ENCODE measurements at regions not wholly inside any gene's neighbourhood (a gene's known extent, or its start where the extent isn't known, plus 50 kb on each side); places are given as distances from the start of the nearest gene placed in this dataset.

DNA sequence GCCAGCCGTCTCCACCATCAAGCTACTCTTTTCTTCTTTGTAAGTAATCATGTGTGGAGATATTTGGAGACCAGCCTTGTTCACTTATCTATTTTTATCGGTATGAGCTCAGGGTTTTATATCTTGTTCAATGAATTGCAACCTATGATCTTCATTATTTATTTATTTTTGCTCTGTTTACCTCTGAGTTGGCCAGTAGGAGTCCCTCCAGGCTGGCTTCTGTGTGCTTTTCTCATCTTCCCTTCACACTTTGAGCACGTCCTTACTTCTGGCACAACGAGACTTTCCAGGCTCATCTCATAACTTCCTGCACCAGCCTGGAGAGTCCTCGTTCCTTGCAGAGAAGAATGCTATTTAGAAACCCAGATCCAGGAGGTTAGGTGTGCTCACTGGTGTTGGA, 375.8 kb upstream of the PODXL start:
- TF ChIP-seq ZNF274 (IDR thresholded peaks at IDR 0.05; ENCODE audit: low read depth, low read length) = no peak
- no peak for TF ChIP-seq YY1 (IDR thresholded peaks at IDR 0.05; ENCODE audit: insufficient read depth, insufficient read length)
- TF ChIP-seq SUZ12 (IDR thresholded peaks at IDR 0.05; ENCODE audit: extremely low read depth, insufficient read depth, insufficient read length) = no peak

Measured in NT2/D1 (cell line).